Thyroid gland (tissue), 4 donors: ENCODE measurements at regions not wholly inside any gene's neighbourhood (a gene's known extent, or its start where the extent isn't known, plus 50 kb on each side); places are given as distances from the start of the nearest gene placed in this dataset.

Source experiments
- CTCF ChIP-seq, 6 experiments: fragments of 200-600 bp in 3 of 6; fragments of 450-650 bp in 3 of 6; sonication (generic) in 3 of 6; IDR thresholded peaks; one replicate each; pipeline ENCODE4 v1.5.1; 2016 to 2019; ENCODE audit warnings: antibody characterized with exemption in 6 of 6, mild to moderate bottlenecking in 2 of 6, inconsistent platforms in 1 of 6, moderate library complexity in 1 of 6
- POLR2A ChIP-seq, 2 donors: fragments of 450-650 bp; IDR thresholded peaks; one replicate each; pipeline ENCODE4 v1.6.1; 2017; ENCODE audit warnings: antibody characterized with exemption in 2 of 2, mild to moderate bottlenecking in 2 of 2, moderate library complexity in 1 of 2

GRCh38 chr4:156643826-156644225 lies 327.8 kb downstream of the PDGFC start:
- TF ChIP-seq CTCF (IDR thresholded peaks at IDR 0.05), result no peak
- TF ChIP-seq POLR2A (IDR thresholded peaks at IDR 0.05), result no peak
